CD4-positive, alpha-beta T cell (primary cell): ENCODE measurements at regions not wholly inside any gene's neighbourhood (a gene's known extent, or its start where the extent isn't known, plus 50 kb on each side); places are given as distances from the start of the nearest gene placed in this dataset.

Experiments used
- ATAC-seq: fragments of 200-7000 bp; cut with Tn5 transposase; one replicate; pipeline ENCODE4 v1.10.0; 2022; ENCODE audit warnings: mild to moderate bottlenecking; ENCODE audit not compliant: poor library complexity
- CTCF ChIA-PET: fragments of 350-600 bp; sonication (Branson Sonifier 250); formaldehyde crosslinking; loops from one replicate; lab custom pipeline; 2021; ENCODE audit warnings: antibody characterized with exemption, inconsistent platforms; lab: Charles Lee
- POLR2A ChIA-PET: fragments of 350-600 bp; sonication (Branson Sonifier 250); formaldehyde crosslinking; loops from one replicate; lab custom pipeline; 2021; ENCODE audit warnings: antibody characterized with exemption, inconsistent platforms; lab: Charles Lee
- DNase-seq, 14 experiments: peaks; one replicate each; pipeline ENCODE4 v3.0.0-alpha.2; 2013 to 2020; ENCODE audit warnings: mixed read lengths in 2 of 14
- H3K27ac ChIP-seq, 2 donors: one replicate each; pipeline versions ENCODE4 v1.5.1 to v1.7.0; 2013; ENCODE audit warnings: low read length in 2 of 2, low read depth in 1 of 2, mild to moderate bottlenecking in 1 of 2
- H3K27me3 ChIP-seq, 2 experiments: 1 replicate in 1 of 2; 2 replicates in 1 of 2; pipeline versions ENCODE4 v1.6.1 to v1.7.0; 2013; ENCODE audit warnings: low read length in 2 of 2, control low read depth in 1 of 2, mild to moderate bottlenecking in 1 of 2, moderate library complexity in 1 of 2; ENCODE audit not compliant: insufficient read depth in 2 of 2, control insufficient read depth in 1 of 2
- H3K36me3 ChIP-seq: one replicate; pipeline ENCODE4 v1.6.1; 2013; ENCODE audit warnings: low read length, control low read depth; ENCODE audit not compliant: insufficient read depth
- H3K4me1 ChIP-seq: one replicate; pipeline ENCODE4 v1.6.1; 2013; ENCODE audit warnings: low read length, control low read depth; ENCODE audit not compliant: insufficient read depth
- H3K4me3 ChIP-seq: one replicate; pipeline ENCODE4 v1.5.1; 2013; ENCODE audit warnings: mild to moderate bottlenecking, low read length, moderate library complexity
- H3K9me3 ChIP-seq, 2 experiments: 1 replicate in 1 of 2; 2 replicates in 1 of 2; pipeline versions ENCODE4 v1.6.1 to v1.7.0; 2013; ENCODE audit warnings: low read length in 2 of 2, mild to moderate bottlenecking in 2 of 2, control low read depth in 1 of 2, moderate library complexity in 1 of 2; ENCODE audit not compliant: control insufficient read depth in 1 of 2, insufficient read depth in 1 of 2
- H3K27ac Mint-ChIP-seq: one replicate; pipeline ENCODE4 v1.8.0; 2020; ENCODE audit warnings: mixed read lengths
- H3K27me3 Mint-ChIP-seq: one replicate; pipeline ENCODE4 v1.8.0; 2021; ENCODE audit warnings: mixed read lengths
- H3K36me3 Mint-ChIP-seq: one replicate; pipeline ENCODE4 v1.8.0; 2021; ENCODE audit warnings: low read depth, mixed read lengths
- H3K4me1 Mint-ChIP-seq: one replicate; pipeline ENCODE4 v1.8.0; 2021; ENCODE audit warnings: low read depth, mixed read lengths
- H3K4me3 Mint-ChIP-seq: one replicate; pipeline ENCODE4 v1.8.0; 2020; ENCODE audit warnings: mild to moderate bottlenecking, mixed read lengths
- H3K9me3 Mint-ChIP-seq: one replicate; pipeline ENCODE4 v1.8.0; 2020; ENCODE audit warnings: mixed read lengths
- CTCF ChIP-seq: fragments of 200-600 bp; IDR thresholded peaks from one replicate; pipeline ENCODE4 v1.8.0; 2022; ENCODE audit warnings: antibody characterized with exemption, mild to moderate bottlenecking
- intact Hi-C, 2 experiments: fragments of 100-400 bp; cut with DNase I in 1 of 2; cut with micrococcal nuclease in 1 of 2; formaldehyde crosslinking; loops; one replicate each; pipeline versions ENCODE4 v1.15.1 to v1.9.0; 2023 to 2025; cut with DNase I, micrococcal nuclease

GRCh38 chr1:90305577-90305976, 310.7 kb downstream of the ZNF326 start:
- ATAC-seq: no peak
- POLR2A ChIA-PET: no interaction called here
- intact Hi-C loops: no loop called here
- CTCF ChIA-PET: no interaction called here
- H3K36me3 ChIP-seq: no peaks in the 10 kb centered on the region
- H3K36me3 Mint-ChIP-seq: no peaks in the 10 kb centered on the region
- H3K27me3 Mint-ChIP-seq: peaks cover 2% of the 10 kb centered on the region
- H3K4me1 ChIP-seq: no peaks in the 10 kb centered on the region
- H3K27ac Mint-ChIP-seq: no peak overlapping the region
- H3K27me3 ChIP-seq: no peaks in the 10 kb centered on the region
- H3K27ac ChIP-seq: no peak overlapping the region
- H3K4me3 ChIP-seq: no peak overlapping the region
- H3K4me1 Mint-ChIP-seq: no peaks in the 10 kb centered on the region
- H3K9me3 Mint-ChIP-seq: peaks cover 2% of the 10 kb centered on the region
- no peak for TF ChIP-seq CTCF
- H3K4me3 Mint-ChIP-seq: no peak overlapping the region
- DNase-seq: no peak
- H3K9me3 ChIP-seq: no peaks in the 10 kb centered on the region

GRCh38 chr1:90296327-90296726, 301.4 kb downstream of the ZNF326 start:
- TF ChIP-seq CTCF: no peak
- H3K9me3 ChIP-seq: no peaks in the 10 kb centered on the region
- H3K4me3 Mint-ChIP-seq: no peak overlapping the region
- H3K9me3 Mint-ChIP-seq: peaks cover 2% of the 10 kb centered on the region
- no peaks in the 10 kb centered on the region for H3K36me3 ChIP-seq
- H3K27me3 ChIP-seq: no peaks in the 10 kb centered on the region
- ChIA-PET POLR2A (no interaction called here), CTCF (no interaction called here)
- no peak overlapping the region for H3K27ac ChIP-seq
- H3K36me3 Mint-ChIP-seq: no peaks in the 10 kb centered on the region
- no peak overlapping the region for H3K4me3 ChIP-seq
- no peaks in the 10 kb centered on the region for H3K4me1 Mint-ChIP-seq
- ATAC-seq (no peak), DNase-seq (no peak)
- H3K4me1 ChIP-seq: no peaks in the 10 kb centered on the region
- no peak overlapping the region for H3K27ac Mint-ChIP-seq
- peaks cover 12% of the 10 kb centered on the region for H3K27me3 Mint-ChIP-seq
- intact Hi-C loops: no loop called here

GRCh38 chr1:90295534-90295933, 300.6 kb downstream of the ZNF326 start:
- H3K27me3 ChIP-seq: no peaks in the 10 kb centered on the region
- no peaks in the 10 kb centered on the region for H3K9me3 ChIP-seq
- H3K4me1 Mint-ChIP-seq: no peaks in the 10 kb centered on the region
- no peak overlapping the region for H3K27ac Mint-ChIP-seq
- peaks cover 3% of the 10 kb centered on the region for H3K9me3 Mint-ChIP-seq
- TF ChIP-seq CTCF: no peak
- H3K36me3 ChIP-seq: no peaks in the 10 kb centered on the region
- DNase-seq (no peak), ATAC-seq (no peak)
- CTCF ChIA-PET: no interaction called here
- H3K27me3 Mint-ChIP-seq: peaks cover 10% of the 10 kb centered on the region
- H3K27ac ChIP-seq: no peak overlapping the region
- H3K4me1 ChIP-seq: no peaks in the 10 kb centered on the region
- POLR2A ChIA-PET: no interaction called here
- H3K4me3 Mint-ChIP-seq: no peak overlapping the region
- H3K4me3 ChIP-seq: no peak overlapping the region
- intact Hi-C loops: no loop called here
- no peaks in the 10 kb centered on the region for H3K36me3 Mint-ChIP-seq
